A549 (cell line): ENCODE measurements at regions not wholly inside any gene's neighbourhood (a gene's known extent, or its start where the extent isn't known, plus 50 kb on each side); places are given as distances from the start of the nearest gene placed in this dataset.

Experiments
- ATOH8 ChIP-seq: fragments of 250-450 bp; sonication (Bioruptor Pico); IDR thresholded peaks from 2 replicates; pipeline ENCODE4 v1.5.0; 2020; ENCODE audit warnings: low read depth, mild to moderate bottlenecking, moderate library complexity
- BHLHE40 ChIP-seq: IDR thresholded peaks from 2 replicates; pipeline ENCODE4 v1.6.1; 2012; ENCODE audit warnings: low read depth, low read length, inconsistent platforms
- CEBPB ChIP-seq, 2 experiments: fragments of >200 bp in 1 of 2; sonication (Bioruptor Twin) in 1 of 2; formaldehyde crosslinking in 1 of 2; IDR thresholded peaks; 2 replicates each; pipeline ENCODE4 v1.6.1; 2012 to 2016
- CHD2 ChIP-seq: fragments of 150-350 bp; IDR thresholded peaks from 2 replicates; pipeline ENCODE4 v1.6.1; 2014; ENCODE audit warnings: low read length; ENCODE audit not compliant: partially characterized antibody
- CTCF ChIP-seq: fragments of >200 bp; sonication (Bioruptor Twin); formaldehyde crosslinking; IDR thresholded peaks from 3 replicates; pipeline ENCODE4 v1.5.1; 2016
- EHF ChIP-seq: fragments of 250-450 bp; sonication (Bioruptor Pico); IDR thresholded peaks from 2 replicates; pipeline ENCODE4 v1.5.0; 2020; ENCODE audit warnings: mild to moderate bottlenecking
- FOSL2 ChIP-seq, 2 experiments: fragments of 450-650 bp in 1 of 2; fragments of >200 bp in 1 of 2; sonication (Bioruptor Twin) in 1 of 2; formaldehyde crosslinking; IDR thresholded peaks; 2 replicates each; pipeline versions ENCODE4 v1.5.0 to v1.6.1; 2016 to 2020; ENCODE audit warnings: mild to moderate bottlenecking in 1 of 2, moderate library complexity in 1 of 2
- JUN ChIP-seq, 2 experiments: fragments of >200 bp; sonication (Bioruptor Twin); formaldehyde crosslinking; IDR thresholded peaks; 2 replicates in 1 of 2; 3 replicates in 1 of 2; pipeline ENCODE4 v1.6.1; 2016 to 2017
- MAFK ChIP-seq: fragments of 450-650 bp; IDR thresholded peaks from 2 replicates; pipeline ENCODE4 v1.6.1; 2014; ENCODE audit not compliant: partially characterized antibody
- MAX ChIP-seq: IDR thresholded peaks from 2 replicates; pipeline ENCODE4 v1.6.1; 2012
- RAD21 ChIP-seq, 2 experiments: fragments of >200 bp in 1 of 2; sonication (Bioruptor Twin) in 1 of 2; formaldehyde crosslinking in 1 of 2; IDR thresholded peaks in 1 of 2; conservative IDR thresholded peaks in 1 of 2; 2 replicates in 1 of 2; 3 replicates in 1 of 2; pipeline ENCODE4 v1.6.1; 2012 to 2018; ENCODE audit warnings: inconsistent platforms in 1 of 2
- RFX5 ChIP-seq: fragments of 450-650 bp; IDR thresholded peaks from 2 replicates; pipeline ENCODE4 v1.7.1; 2014; ENCODE audit warnings: antibody characterized with exemption, mild to moderate bottlenecking, moderate library complexity
- SMC3 ChIP-seq: fragments of >200 bp; sonication (Bioruptor Twin); formaldehyde crosslinking; IDR thresholded peaks from 3 replicates; pipeline ENCODE4 v1.6.1; 2018; ENCODE audit warnings: inconsistent platforms
- ZFP36 ChIP-seq: fragments of 450-650 bp; IDR thresholded peaks from 2 replicates; pipeline ENCODE4 v1.6.1; 2014; ENCODE audit warnings: borderline replicate concordance; ENCODE audit not compliant: partially characterized antibody

- TF ChIP-seq CTCF (no peak), CHD2 (no peak), CEBPB (IDR thresholded peaks at IDR 0.05) (no peak), MAX (no peak), FOSL2 (IDR thresholded peaks at IDR 0.05) (no peak), FOSL2 (CRISPR knock-in tag; IDR thresholded peaks at IDR 0.05) (no peak), BHLHE40 (no peak), RFX5 (no peak), MAFK (no peak), SMC3 (no peak), RAD21 (conservative IDR thresholded peaks at IDR 0.05 in 1 of 2, IDR thresholded peaks at IDR 0.05 in 1 of 2) (no peak), JUN (IDR thresholded peaks at IDR 0.05) (no peak), ATOH8 (CRISPR knock-in tag) (no peak), ZFP36 (no peak), EHF (CRISPR knock-in tag) (no peak)
Measured at GRCh38 chr7:153322991-153323390, 563.4 kb downstream of the ACTR3B start.
